ENCODE measurements at regions not wholly inside any gene's neighbourhood (a gene's known extent, or its start where the extent isn't known, plus 50 kb on each side); places are given as distances from the start of the nearest gene placed in this dataset.

GRCh38 chr10:29237786-29238185 is 51.1 kb upstream of the LYZL1 start:
- Histone ChIP-seq H3K36me3 (ENCODE audit: control insufficient read depth in 2 of 2, extremely low read depth in 1 of 2, insufficient read depth in 2 of 2, low read length in 2 of 2) (no peaks in the 10 kb centered on the region), H4K20me1 (ENCODE audit: control insufficient read depth, extremely low read depth, insufficient read depth, low read length) (no peaks in the 10 kb centered on the region), H3K27ac (ENCODE audit: control insufficient read depth, insufficient read depth, low read length) (no peak overlapping the region), H3K9me3 (ENCODE audit: control insufficient read depth, low read depth, low read length) (no peaks in the 10 kb centered on the region), H3K27me3 (ENCODE audit: control insufficient read depth, extremely low read depth, insufficient read depth, low read length) (no peaks in the 10 kb centered on the region), H3K9me1 (ENCODE audit: control insufficient read depth, extremely low read depth, insufficient read depth, low read length) (no peaks in the 10 kb centered on the region), H3K4me1 (ENCODE audit: control insufficient read depth, extremely low read depth, insufficient read depth, low read length) (no peaks in the 10 kb centered on the region), H3K9ac (ENCODE audit: control insufficient read depth, extremely low read depth, insufficient read depth, low read length) (no peak overlapping the region), H2AFZ (ENCODE audit: control insufficient read depth, low read length) (no peak overlapping the region), H3K4me3 (ENCODE audit: control insufficient read depth in 2 of 3, extremely low read depth in 1 of 3, insufficient read depth in 2 of 3, low read depth in 1 of 3, low read length in 3 of 3) (no peak overlapping the region), H3K79me2 (ENCODE audit: control insufficient read depth, insufficient read depth, low read length) (no peaks in the 10 kb centered on the region), H3K4me2 (ENCODE audit: control insufficient read depth, extremely low read depth, insufficient read depth, low read depth, low read length) (no peak overlapping the region)
- no peak for TF ChIP-seq EZH2 (IDR thresholded peaks at IDR 0.05; ENCODE audit: low read length)
- no peak for TF ChIP-seq CTCF (optimal IDR thresholded peaks at IDR 0.05 in 1 of 3, IDR thresholded peaks at IDR 0.05 in 1 of 3, conservative IDR thresholded peaks at IDR 0.05 in 1 of 3; ENCODE audit: extremely low read depth in 1 of 3, insufficient read depth in 2 of 3, low read length in 3 of 3)
- no peak for DNase-seq (ENCODE audit: low read depth, low spot score)
- dilution Hi-C loops (cut with MboI; ENCODE audit: extremely low pct_ligation_motif_present, low sequenced_read_pairs) = no loop called here
- no peak for FAIRE-seq

GRCh38 chr10:29238523-29239135 is 50.2 kb upstream of the LYZL1 start:
- no peak overlapping the region for H2AFZ ChIP-seq (ENCODE audit: control insufficient read depth, low read length)
- H3K4me2 ChIP-seq (ENCODE audit: control insufficient read depth, extremely low read depth, insufficient read depth, low read depth, low read length) = no peak overlapping the region
- no peaks in the 10 kb centered on the region for H3K9me1 ChIP-seq (ENCODE audit: control insufficient read depth, extremely low read depth, insufficient read depth, low read length)
- no peaks in the 10 kb centered on the region for H3K36me3 ChIP-seq (ENCODE audit: control insufficient read depth in 2 of 2, extremely low read depth in 1 of 2, insufficient read depth in 2 of 2, low read length in 2 of 2)
- H3K79me2 ChIP-seq (ENCODE audit: control insufficient read depth, insufficient read depth, low read length) = no peaks in the 10 kb centered on the region
- TF ChIP-seq EZH2 (IDR thresholded peaks at IDR 0.05; ENCODE audit: low read length) = no peak
- no peak for TF ChIP-seq CTCF (optimal IDR thresholded peaks at IDR 0.05 in 1 of 3, IDR thresholded peaks at IDR 0.05 in 1 of 3, conservative IDR thresholded peaks at IDR 0.05 in 1 of 3; ENCODE audit: extremely low read depth in 1 of 3, insufficient read depth in 2 of 3, low read length in 3 of 3)
- DNase-seq (ENCODE audit: low read depth, low spot score) = no peak
- no peak overlapping the region for H3K4me3 ChIP-seq (ENCODE audit: control insufficient read depth in 2 of 3, extremely low read depth in 1 of 3, insufficient read depth in 2 of 3, low read depth in 1 of 3, low read length in 3 of 3)
- H3K9me3 ChIP-seq (ENCODE audit: control insufficient read depth, low read depth, low read length) = no peaks in the 10 kb centered on the region
- dilution Hi-C loops (cut with MboI; ENCODE audit: extremely low pct_ligation_motif_present, low sequenced_read_pairs) = no loop called here
- no peak for FAIRE-seq
- H4K20me1 ChIP-seq (ENCODE audit: control insufficient read depth, extremely low read depth, insufficient read depth, low read length) = no peaks in the 10 kb centered on the region
- H3K9ac ChIP-seq (ENCODE audit: control insufficient read depth, extremely low read depth, insufficient read depth, low read length) = no peak overlapping the region
- H3K27me3 ChIP-seq (ENCODE audit: control insufficient read depth, extremely low read depth, insufficient read depth, low read length) = peaks cover 1% of the 10 kb centered on the region
- H3K27ac ChIP-seq (ENCODE audit: control insufficient read depth, insufficient read depth, low read length) = no peak overlapping the region
- no peaks in the 10 kb centered on the region for H3K4me1 ChIP-seq (ENCODE audit: control insufficient read depth, extremely low read depth, insufficient read depth, low read length)

Small RNA genes lying in the stretch of these regions (small RNA-seq; reads per million reads assigned to genes)
- gene AL355376.1 (ENCODE audit: insufficient read length in 3 of 3, low read depth in 3 of 3, low replicate concordance in 1 of 3) = 0 reads per million in 3 experiments
- 0 reads per million in 3 experiments for gene AL355376.2 (ENCODE audit: insufficient read length in 3 of 3, low read depth in 3 of 3, low replicate concordance in 1 of 3)
- gene RNA5SP308 (ENCODE audit: insufficient read length in 3 of 3, low read depth in 3 of 3, low replicate concordance in 1 of 3) = 0 reads per million in 3 experiments
- 0 reads per million in 3 experiments for gene RNU6-270P (ENCODE audit: insufficient read length in 3 of 3, low read depth in 3 of 3, low replicate concordance in 1 of 3)
